ENCODE measurements at regions not wholly inside any gene's neighbourhood (a gene's known extent, or its start where the extent isn't known, plus 50 kb on each side); places are given as distances from the start of the nearest gene placed in this dataset.
A peak's percentile ranks its signal among the peaks of the same experiment; 100 is the strongest.

DNA sequence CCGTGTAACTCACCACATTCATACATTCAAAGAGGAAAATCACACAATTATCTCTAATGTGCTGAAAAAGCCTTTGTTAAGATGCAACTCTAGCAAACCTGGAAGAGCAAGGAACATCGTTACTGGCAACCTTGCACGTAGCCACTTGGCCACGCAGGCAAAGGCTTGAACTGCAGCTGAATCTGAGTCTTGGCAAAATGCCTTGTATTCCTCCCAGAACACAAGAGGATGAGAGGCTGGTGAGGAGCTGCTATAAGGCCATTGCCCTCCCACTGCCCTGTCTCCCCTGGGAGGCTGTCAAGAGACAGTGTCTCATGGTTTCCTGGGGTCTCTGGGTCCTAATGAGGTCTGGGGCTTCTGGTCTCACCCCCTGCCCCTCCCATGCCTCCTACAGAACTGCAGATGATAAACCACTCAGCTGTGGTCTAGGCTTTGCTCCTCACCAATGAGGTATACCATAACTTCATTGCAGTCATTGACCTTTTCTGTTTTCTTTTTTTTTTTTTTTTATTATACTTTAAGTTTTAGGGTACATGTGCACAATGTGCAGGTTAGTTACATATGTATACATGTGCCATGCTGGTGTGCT is 141.4 kb downstream of the SPP2 start:
- no peak overlapping the region for H3K27ac ChIP-seq (ENCODE audit: insufficient read length, low read depth, low read length)
- H2BK20ac ChIP-seq (ENCODE audit: low read depth, low read length, poor library complexity, severe bottlenecking): no peak overlapping the region
- H3K56ac ChIP-seq (ENCODE audit: insufficient read length, low read depth, low read length): no peak overlapping the region
- H3K4ac ChIP-seq (ENCODE audit: low read depth, low read length): no peak overlapping the region
- no peak overlapping the region for H3K18ac ChIP-seq (ENCODE audit: insufficient read length, low read depth, low read length)
- no peaks in the 10 kb centered on the region for H3K23me2 ChIP-seq (ENCODE audit: insufficient read length, low read depth, low read length, poor library complexity, severe bottlenecking)
- H2AFZ ChIP-seq (ENCODE audit: low read length): no peak overlapping the region
- no peak overlapping the region for H4K91ac ChIP-seq (ENCODE audit: insufficient read length, low read depth, low read length)
- Mint-ChIP-seq H3K4me3 (no peak overlapping the region), H3K27ac (no peak overlapping the region), H3K27me3 (ENCODE audit: low read depth) (peaks cover 11% of the 10 kb centered on the region), H3K9me3 (peaks cover 0 to 2% of the 10 kb centered on the region in 2 experiments; a peak in 3 of 5 replicates), H3K36me3 (ENCODE audit: insufficient read depth in 1 of 3, low read depth in 3 of 3) (no peaks in the 10 kb centered on the region), H3K4me1 (peaks cover 9 to 13% of the 10 kb centered on the region in 2 experiments)
- H2AK5ac ChIP-seq (ENCODE audit: insufficient read length, low read length): no peak overlapping the region
- no peaks in the 10 kb centered on the region for H3K79me2 ChIP-seq (ENCODE audit: insufficient read depth, low read length)
- no CpG with 5 or more reads among the region's 4 CpGs for WGBS (ENCODE audit: extremely low coverage, insufficient read length, low lambda C conversion rate)
- TF ChIP-seq, protein P1, sequence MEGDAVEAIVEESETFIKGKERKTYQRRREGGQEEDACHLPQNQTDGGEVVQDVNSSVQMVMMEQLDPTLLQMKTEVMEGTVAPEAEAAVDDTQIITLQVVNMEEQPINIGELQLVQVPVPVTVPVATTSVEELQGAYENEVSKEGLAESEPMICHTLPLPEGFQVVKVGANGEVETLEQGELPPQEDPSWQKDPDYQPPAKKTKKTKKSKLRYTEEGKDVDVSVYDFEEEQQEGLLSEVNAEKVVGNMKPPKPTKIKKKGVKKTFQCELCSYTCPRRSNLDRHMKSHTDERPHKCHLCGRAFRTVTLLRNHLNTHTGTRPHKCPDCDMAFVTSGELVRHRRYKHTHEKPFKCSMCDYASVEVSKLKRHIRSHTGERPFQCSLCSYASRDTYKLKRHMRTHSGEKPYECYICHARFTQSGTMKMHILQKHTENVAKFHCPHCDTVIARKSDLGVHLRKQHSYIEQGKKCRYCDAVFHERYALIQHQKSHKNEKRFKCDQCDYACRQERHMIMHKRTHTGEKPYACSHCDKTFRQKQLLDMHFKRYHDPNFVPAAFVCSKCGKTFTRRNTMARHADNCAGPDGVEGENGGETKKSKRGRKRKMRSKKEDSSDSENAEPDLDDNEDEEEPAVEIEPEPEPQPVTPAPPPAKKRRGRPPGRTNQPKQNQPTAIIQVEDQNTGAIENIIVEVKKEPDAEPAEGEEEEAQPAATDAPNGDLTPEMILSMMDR (conservative IDR thresholded peaks at IDR 0.05): 0 out of 3 replicates have a peak, but pooled peaks have one; percentile 20
- no peak overlapping the region for H3K9ac ChIP-seq (ENCODE audit: extremely low read depth, insufficient read length, low read length)
- H3K4me1 ChIP-seq (ENCODE audit: insufficient read depth, low read length): no peaks in the 10 kb centered on the region; the same call in 1 of the 2 replicates
- no peak overlapping the region for H3T11ph ChIP-seq (ENCODE audit: low read length)
- no peak overlapping the region for H2BK15ac ChIP-seq (ENCODE audit: low read depth, low read length)
- H4K5ac ChIP-seq (ENCODE audit: insufficient read length, low read depth, low read length): no peak overlapping the region
- H2BK5ac ChIP-seq (ENCODE audit: insufficient read length, low read length): no peak overlapping the region
- H4K20me1 ChIP-seq (ENCODE audit: control insufficient read depth, insufficient read depth, insufficient read length): no peaks in the 10 kb centered on the region
- H2BK120ac ChIP-seq (ENCODE audit: low read depth, low read length, poor library complexity, severe bottlenecking): no peak overlapping the region
- no peak overlapping the region for H4K8ac ChIP-seq (replicated peaks; ENCODE audit: insufficient read length, low read depth, low read length)
- H3K79me1 ChIP-seq (ENCODE audit: insufficient read depth, low read depth, low read length, poor library complexity, severe bottlenecking): no peaks in the 10 kb centered on the region
- no peak overlapping the region for H3K14ac ChIP-seq (ENCODE audit: insufficient read depth, low read length)
- H3K27me3 ChIP-seq (ENCODE audit: insufficient read depth, low read length): no peaks in the 10 kb centered on the region
- no peak overlapping the region for H2BK12ac ChIP-seq (ENCODE audit: insufficient read length, low read depth, low read length)
- H3K9me3 ChIP-seq (ENCODE audit: control insufficient read depth, low read depth, low read length): no peaks in the 10 kb centered on the region
- no peak overlapping the region for H3K23ac ChIP-seq (ENCODE audit: insufficient read length, low read depth, low read length)
- no peak overlapping the region for H3K4me2 ChIP-seq (ENCODE audit: insufficient read depth, insufficient read length, low read length)
- no peak for DNase-seq

All from H9 (cell line).